Activated CD8-positive, alpha-beta T cell treated with anti-CD3 and anti-CD28 coated beads for 36 hours (primary cell): ENCODE measurements at regions not wholly inside any gene's neighbourhood (a gene's known extent, or its start where the extent isn't known, plus 50 kb on each side); places are given as distances from the start of the nearest gene placed in this dataset.

Experiments used
- ATAC-seq: fragments of 200-7000 bp; cut with Tn5 transposase; one replicate; pipeline ENCODE4 v1.10.0; 2021; ENCODE audit warnings: mild to moderate bottlenecking, moderate library complexity
- CTCF ChIA-PET: fragments of 350-600 bp; sonication (Branson Sonifier 250); formaldehyde crosslinking; loops from one replicate; lab custom pipeline; 2021; ENCODE audit warnings: antibody characterized with exemption; lab: Charles Lee
- POLR2A ChIA-PET: fragments of 350-600 bp; sonication (Branson Sonifier 250); formaldehyde crosslinking; loops from one replicate; lab custom pipeline; 2021; ENCODE audit warnings: antibody characterized with exemption; lab: Charles Lee
- DNase-seq: peaks from one replicate; pipeline ENCODE4 v3.0.0-alpha.2; 2020
- H3K27ac Mint-ChIP-seq: one replicate; pipeline ENCODE4 v1.8.0; 2021; ENCODE audit warnings: mild to moderate bottlenecking, mixed read lengths
- H3K27me3 Mint-ChIP-seq: one replicate; pipeline ENCODE4 v1.8.0; 2021; ENCODE audit warnings: mixed read lengths
- H3K36me3 Mint-ChIP-seq: one replicate; pipeline ENCODE4 v1.8.0; 2021; ENCODE audit warnings: low read depth, mixed read lengths
- H3K4me1 Mint-ChIP-seq: one replicate; pipeline ENCODE4 v1.8.0; 2021; ENCODE audit warnings: low read depth, mixed read lengths
- H3K4me3 Mint-ChIP-seq: one replicate; pipeline ENCODE4 v1.8.0; 2021; ENCODE audit warnings: mild to moderate bottlenecking, moderate library complexity, mixed read lengths
- H3K9me3 Mint-ChIP-seq: one replicate; pipeline ENCODE4 v1.8.0; 2021; ENCODE audit warnings: mixed read lengths
- CTCF ChIP-seq: fragments of 200-600 bp; IDR thresholded peaks from one replicate; pipeline ENCODE4 v1.8.0; 2022; ENCODE audit warnings: antibody characterized with exemption, mild to moderate bottlenecking
- intact Hi-C: fragments of 100-400 bp; cut with micrococcal nuclease; formaldehyde crosslinking; loops from one replicate; pipeline ENCODE4 v1.10.0; 2022

GRCh38 chr4:71978210-71978835 lies 53.5 kb upstream of the NPFFR2 start:
- intact Hi-C loops: no loop called here
- no peaks in the 10 kb centered on the region for H3K36me3 Mint-ChIP-seq
- ATAC-seq: no peak
- no peaks in the 10 kb centered on the region for H3K9me3 Mint-ChIP-seq
- H3K4me1 Mint-ChIP-seq: no peaks in the 10 kb centered on the region
- H3K4me3 Mint-ChIP-seq: no peak overlapping the region
- H3K27me3 Mint-ChIP-seq: no peaks in the 10 kb centered on the region
- H3K27ac Mint-ChIP-seq: no peak overlapping the region
- CTCF ChIA-PET: no interaction called here
- no peak for DNase-seq
- no peak for TF ChIP-seq CTCF
- POLR2A ChIA-PET: no interaction called here

DNA sequence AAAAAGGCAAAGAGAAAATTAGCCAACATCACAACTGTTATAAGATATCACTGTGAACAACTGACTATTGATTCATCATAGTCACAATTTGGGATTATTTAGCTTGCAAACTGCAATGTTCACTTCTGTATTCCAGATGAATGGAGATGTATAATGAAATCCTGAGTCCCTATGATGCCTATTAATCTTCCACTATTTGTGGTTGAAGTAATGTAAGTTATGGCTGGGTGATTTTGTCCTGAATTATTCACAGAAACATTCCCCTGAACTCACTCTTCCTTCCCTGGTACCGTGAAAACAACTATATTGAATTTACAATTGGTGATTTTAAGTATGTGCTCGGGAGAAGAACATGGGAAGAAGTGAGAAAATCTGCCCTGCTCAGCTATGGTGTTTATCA lies 50.8 kb upstream of the NPFFR2 start:
- no peaks in the 10 kb centered on the region for H3K9me3 Mint-ChIP-seq
- no peak overlapping the region for H3K4me3 Mint-ChIP-seq
- TF ChIP-seq CTCF: no peak
- CTCF ChIA-PET: interaction anchor here (1.1 kb wide), 1 partner anchor 181 kb away, joined by 3 read pairs; no protein-coding TSS in a partner anchor
- intact Hi-C loops: no loop called here
- DNase-seq: no peak
- H3K27ac Mint-ChIP-seq: no peak overlapping the region
- no peaks in the 10 kb centered on the region for H3K27me3 Mint-ChIP-seq
- no peaks in the 10 kb centered on the region for H3K36me3 Mint-ChIP-seq
- no peaks in the 10 kb centered on the region for H3K4me1 Mint-ChIP-seq
- no peak for ATAC-seq
- POLR2A ChIA-PET: no interaction called here
